ENCODE measurements at regions not wholly inside any gene's neighbourhood (a gene's known extent, or its start where the extent isn't known, plus 50 kb on each side); places are given as distances from the start of the nearest gene placed in this dataset.
A peak's percentile ranks its signal among the peaks of the same experiment; 100 is the strongest.

GRCh38 chr6:34608321-34609091, 52.4 kb upstream of the SPDEF start:
- DNase-seq (peak; percentile 25), ATAC-seq (peak; percentile 14; the same call in 1 of the 2 replicates)
- no peak overlapping the region for H3K27ac ChIP-seq (ENCODE audit: low read length)
- POLR2A ChIA-PET (ENCODE audit: unreplicated experiment): interaction anchor here (0.5 kb wide), 1 partner anchor 1047 kb away, joined by 15 read pairs; no protein-coding TSS in a partner anchor
- no peaks in the 10 kb centered on the region for H3K27me3 ChIP-seq (ENCODE audit: low read length)
- peaks cover 17% of the 10 kb centered on the region for H3F3A ChIP-seq (ENCODE audit: low read length, unreplicated experiment)
- peaks cover 44% of the 10 kb centered on the region for H3K79me2 ChIP-seq (ENCODE audit: low read length)
- H3K4me2 ChIP-seq (ENCODE audit: low read length): no peak overlapping the region
- intact Hi-C loops (cut with micrococcal nuclease): loop anchor here (1.0 to 5.0 kb wide), 4 partner anchors 48 to 361 kb away; partner anchors contain the start of gene SMIM29
- CTCF ChIA-PET: interaction anchor here (0.7 to 1.8 kb wide), 3 partner anchors 114 to 193 kb away, joined by 3 to 7 read pairs (median 4); no protein-coding TSS in a partner anchor
- no TSS peak for BruUV-seq (replicated peaks)
- H3K4me1 ChIP-seq (ENCODE audit: insufficient read depth, low read length): peaks cover 23% of the 10 kb centered on the region
- no peaks in the 10 kb centered on the region for H3K36me3 ChIP-seq (ENCODE audit: low read depth, low read length)
- H3K9ac ChIP-seq (ENCODE audit: low read length): no peak overlapping the region
- TF ChIP-seq EZH2 (IDR thresholded peaks at IDR 0.05; ENCODE audit: low read length, unreplicated experiment) (no peak), EZH2phosphoT487 (IDR thresholded peaks at IDR 0.05; ENCODE audit: borderline replicate concordance, low read length) (no peak), CTCF (conservative IDR thresholded peaks at IDR 0.05; ENCODE audit: low read depth, low read length) (no peak)
- H3K9me3 ChIP-seq (ENCODE audit: low read length): no peaks in the 10 kb centered on the region
- H4K20me1 ChIP-seq (ENCODE audit: low read length): no peaks in the 10 kb centered on the region
- no peak overlapping the region for H2AFZ ChIP-seq (ENCODE audit: low read length)
- H3K4me3 ChIP-seq (ENCODE audit: low read length): no peak overlapping the region
- no peaks in the 10 kb centered on the region for H3K9me2 ChIP-seq (replicated peaks; ENCODE audit: low read length)

- Histone ChIP-seq H3K9me2 (replicated peaks; ENCODE audit: low read length) (no peaks in the 10 kb centered on the region), H3F3A (ENCODE audit: low read length, unreplicated experiment) (peaks cover 14% of the 10 kb centered on the region), H3K36me3 (ENCODE audit: low read depth, low read length) (no peaks in the 10 kb centered on the region), H3K27me3 (ENCODE audit: low read length) (no peaks in the 10 kb centered on the region), H4K20me1 (ENCODE audit: low read length) (peaks cover 11% of the 10 kb centered on the region), H3K9me3 (ENCODE audit: low read length) (no peaks in the 10 kb centered on the region), H2AFZ (ENCODE audit: low read length) (no peak overlapping the region), H3K27ac (ENCODE audit: low read length) (no peak overlapping the region), H3K4me1 (ENCODE audit: insufficient read depth, low read length) (peaks cover 36% of the 10 kb centered on the region), H3K4me3 (ENCODE audit: low read length) (no peak overlapping the region), H3K79me2 (ENCODE audit: low read length) (peaks cover 42% of the 10 kb centered on the region), H3K9ac (ENCODE audit: low read length) (no peak overlapping the region), H3K4me2 (ENCODE audit: low read length) (no peak overlapping the region)
- ChIA-PET POLR2A (ENCODE audit: unreplicated experiment) (no interaction called here), CTCF (no interaction called here)
- no peak for ATAC-seq
- TF ChIP-seq CTCF (conservative IDR thresholded peaks at IDR 0.05; ENCODE audit: low read depth, low read length): no peak
- TF ChIP-seq EZH2phosphoT487 (IDR thresholded peaks at IDR 0.05; ENCODE audit: borderline replicate concordance, low read length): no peak
- no peak for DNase-seq
- intact Hi-C loops (cut with micrococcal nuclease): loop anchor here (5.0 kb wide), 1 partner anchor 359 kb away; the partner anchor contains the start of gene SMIM29
- BruUV-seq (replicated peaks): no TSS peak
These were observed 50.5 kb upstream of the SPDEF start for GRCh38 chr6:34606477-34607265.
